Peyer's patch (tissue), 4 donors: ENCODE measurements at regions not wholly inside any gene's neighbourhood (a gene's known extent, or its start where the extent isn't known, plus 50 kb on each side); places are given as distances from the start of the nearest gene placed in this dataset.

Experiments used
- POLR2A ChIP-seq, 2 donors: fragments of 450-650 bp; IDR thresholded peaks; one replicate each; pipeline ENCODE4 v1.5.1; 2017; ENCODE audit warnings: antibody characterized with exemption in 2 of 2, mild to moderate bottlenecking in 2 of 2, moderate library complexity in 2 of 2
- TF ChIP-seq, protein P1 (sequence below), 6 experiments: fragments of 450-650 bp in 4 of 6; fragments of 200-600 bp in 2 of 6; sonication (generic) in 1 of 6; IDR thresholded peaks; one replicate each; pipeline ENCODE4 v1.5.1; 2017 to 2019; ENCODE audit warnings: antibody characterized with exemption in 6 of 6, mild to moderate bottlenecking in 3 of 6, moderate library complexity in 1 of 6

DNA sequence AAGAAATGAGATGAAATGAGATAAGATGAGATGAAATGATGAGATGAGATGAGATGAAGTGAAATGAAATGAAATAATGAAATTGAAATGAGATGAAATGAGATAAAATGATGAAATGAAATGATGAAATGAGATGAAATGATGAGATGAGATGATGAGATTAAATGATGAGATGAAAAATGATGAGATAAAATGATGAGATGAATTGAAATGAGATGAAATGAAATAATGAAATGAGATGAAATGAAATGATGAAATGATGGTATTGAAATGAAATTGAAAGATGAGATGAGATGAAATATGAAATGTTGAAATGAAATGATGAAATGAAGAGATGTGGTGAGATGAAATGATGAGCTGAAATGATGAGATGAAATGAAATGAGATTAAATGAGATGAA lies 231.0 kb downstream of the GOLGA6L6 start:
- TF ChIP-seq, protein P1, sequence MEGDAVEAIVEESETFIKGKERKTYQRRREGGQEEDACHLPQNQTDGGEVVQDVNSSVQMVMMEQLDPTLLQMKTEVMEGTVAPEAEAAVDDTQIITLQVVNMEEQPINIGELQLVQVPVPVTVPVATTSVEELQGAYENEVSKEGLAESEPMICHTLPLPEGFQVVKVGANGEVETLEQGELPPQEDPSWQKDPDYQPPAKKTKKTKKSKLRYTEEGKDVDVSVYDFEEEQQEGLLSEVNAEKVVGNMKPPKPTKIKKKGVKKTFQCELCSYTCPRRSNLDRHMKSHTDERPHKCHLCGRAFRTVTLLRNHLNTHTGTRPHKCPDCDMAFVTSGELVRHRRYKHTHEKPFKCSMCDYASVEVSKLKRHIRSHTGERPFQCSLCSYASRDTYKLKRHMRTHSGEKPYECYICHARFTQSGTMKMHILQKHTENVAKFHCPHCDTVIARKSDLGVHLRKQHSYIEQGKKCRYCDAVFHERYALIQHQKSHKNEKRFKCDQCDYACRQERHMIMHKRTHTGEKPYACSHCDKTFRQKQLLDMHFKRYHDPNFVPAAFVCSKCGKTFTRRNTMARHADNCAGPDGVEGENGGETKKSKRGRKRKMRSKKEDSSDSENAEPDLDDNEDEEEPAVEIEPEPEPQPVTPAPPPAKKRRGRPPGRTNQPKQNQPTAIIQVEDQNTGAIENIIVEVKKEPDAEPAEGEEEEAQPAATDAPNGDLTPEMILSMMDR (IDR thresholded peaks at IDR 0.05), result no peak
- TF ChIP-seq POLR2A (IDR thresholded peaks at IDR 0.05), result no peak
